ENCODE measurements at regions not wholly inside any gene's neighbourhood (a gene's known extent, or its start where the extent isn't known, plus 50 kb on each side); places are given as distances from the start of the nearest gene placed in this dataset.

- TF ChIP-seq CTCF (IDR thresholded peaks at IDR 0.05) (no peak), EZH2 (IDR thresholded peaks at IDR 0.05) (no peak)
These were observed 122.7 kb upstream of the LMNTD1 start for GRCh38 chr12:25675808-25676207.

Data from neural progenitor cell (in vitro differentiated cells).